ENCODE measurements at regions not wholly inside any gene's neighbourhood (a gene's known extent, or its start where the extent isn't known, plus 50 kb on each side); places are given as distances from the start of the nearest gene placed in this dataset.

GRCh38 chr10:29773675-29774091, 138.9 kb upstream of the SVIL start:
- TF ChIP-seq, protein P1, sequence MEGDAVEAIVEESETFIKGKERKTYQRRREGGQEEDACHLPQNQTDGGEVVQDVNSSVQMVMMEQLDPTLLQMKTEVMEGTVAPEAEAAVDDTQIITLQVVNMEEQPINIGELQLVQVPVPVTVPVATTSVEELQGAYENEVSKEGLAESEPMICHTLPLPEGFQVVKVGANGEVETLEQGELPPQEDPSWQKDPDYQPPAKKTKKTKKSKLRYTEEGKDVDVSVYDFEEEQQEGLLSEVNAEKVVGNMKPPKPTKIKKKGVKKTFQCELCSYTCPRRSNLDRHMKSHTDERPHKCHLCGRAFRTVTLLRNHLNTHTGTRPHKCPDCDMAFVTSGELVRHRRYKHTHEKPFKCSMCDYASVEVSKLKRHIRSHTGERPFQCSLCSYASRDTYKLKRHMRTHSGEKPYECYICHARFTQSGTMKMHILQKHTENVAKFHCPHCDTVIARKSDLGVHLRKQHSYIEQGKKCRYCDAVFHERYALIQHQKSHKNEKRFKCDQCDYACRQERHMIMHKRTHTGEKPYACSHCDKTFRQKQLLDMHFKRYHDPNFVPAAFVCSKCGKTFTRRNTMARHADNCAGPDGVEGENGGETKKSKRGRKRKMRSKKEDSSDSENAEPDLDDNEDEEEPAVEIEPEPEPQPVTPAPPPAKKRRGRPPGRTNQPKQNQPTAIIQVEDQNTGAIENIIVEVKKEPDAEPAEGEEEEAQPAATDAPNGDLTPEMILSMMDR (IDR thresholded peaks at IDR 0.05), result no peak
- no peak for TF ChIP-seq YY1 (IDR thresholded peaks at IDR 0.05; ENCODE audit: low read depth)
- no peak for TF ChIP-seq EP300 (IDR thresholded peaks at IDR 0.05; ENCODE audit: borderline replicate concordance in 1 of 2, low read depth in 1 of 2, low read length in 1 of 2)
- TF ChIP-seq POLR2AphosphoS5 (IDR thresholded peaks at IDR 0.05; ENCODE audit: low read depth, low read length), result no peak
- TF ChIP-seq, protein P2, sequence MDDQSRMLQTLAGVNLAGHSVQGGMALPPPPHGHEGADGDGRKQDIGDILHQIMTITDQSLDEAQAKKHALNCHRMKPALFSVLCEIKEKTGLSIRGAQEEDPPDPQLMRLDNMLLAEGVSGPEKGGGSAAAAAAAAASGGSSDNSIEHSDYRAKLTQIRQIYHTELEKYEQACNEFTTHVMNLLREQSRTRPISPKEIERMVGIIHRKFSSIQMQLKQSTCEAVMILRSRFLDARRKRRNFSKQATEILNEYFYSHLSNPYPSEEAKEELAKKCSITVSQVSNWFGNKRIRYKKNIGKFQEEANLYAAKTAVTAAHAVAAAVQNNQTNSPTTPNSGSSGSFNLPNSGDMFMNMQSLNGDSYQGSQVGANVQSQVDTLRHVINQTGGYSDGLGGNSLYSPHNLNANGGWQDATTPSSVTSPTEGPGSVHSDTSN (IDR thresholded peaks at IDR 0.05), result no peak

Data from SK-N-SH (cell line).